ENCODE measurements at regions not wholly inside any gene's neighbourhood (a gene's known extent, or its start where the extent isn't known, plus 50 kb on each side); places are given as distances from the start of the nearest gene placed in this dataset.

DNA sequence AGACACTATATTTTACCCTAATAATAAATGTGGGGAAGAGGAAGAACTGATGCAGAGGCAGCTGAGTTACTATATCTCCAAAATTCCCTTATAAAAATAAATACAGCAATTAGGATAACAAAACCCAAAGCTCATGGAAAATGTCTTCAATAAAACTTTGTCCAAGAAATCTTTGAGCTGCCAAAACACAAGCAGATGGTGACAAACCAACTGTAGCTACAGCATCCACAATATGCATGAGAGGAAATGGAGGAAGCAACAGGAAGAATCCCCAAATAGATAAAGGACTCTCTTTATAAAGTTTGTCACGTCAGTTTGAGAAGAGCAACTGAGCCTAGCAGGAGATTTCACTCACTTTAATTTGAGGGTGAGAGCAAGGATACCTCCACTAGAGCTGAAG is 638.2 kb downstream of the IGSF11 start:
- TF ChIP-seq, protein P1, sequence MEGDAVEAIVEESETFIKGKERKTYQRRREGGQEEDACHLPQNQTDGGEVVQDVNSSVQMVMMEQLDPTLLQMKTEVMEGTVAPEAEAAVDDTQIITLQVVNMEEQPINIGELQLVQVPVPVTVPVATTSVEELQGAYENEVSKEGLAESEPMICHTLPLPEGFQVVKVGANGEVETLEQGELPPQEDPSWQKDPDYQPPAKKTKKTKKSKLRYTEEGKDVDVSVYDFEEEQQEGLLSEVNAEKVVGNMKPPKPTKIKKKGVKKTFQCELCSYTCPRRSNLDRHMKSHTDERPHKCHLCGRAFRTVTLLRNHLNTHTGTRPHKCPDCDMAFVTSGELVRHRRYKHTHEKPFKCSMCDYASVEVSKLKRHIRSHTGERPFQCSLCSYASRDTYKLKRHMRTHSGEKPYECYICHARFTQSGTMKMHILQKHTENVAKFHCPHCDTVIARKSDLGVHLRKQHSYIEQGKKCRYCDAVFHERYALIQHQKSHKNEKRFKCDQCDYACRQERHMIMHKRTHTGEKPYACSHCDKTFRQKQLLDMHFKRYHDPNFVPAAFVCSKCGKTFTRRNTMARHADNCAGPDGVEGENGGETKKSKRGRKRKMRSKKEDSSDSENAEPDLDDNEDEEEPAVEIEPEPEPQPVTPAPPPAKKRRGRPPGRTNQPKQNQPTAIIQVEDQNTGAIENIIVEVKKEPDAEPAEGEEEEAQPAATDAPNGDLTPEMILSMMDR (IDR thresholded peaks at IDR 0.05), result no peak
- TF ChIP-seq POLR2A (IDR thresholded peaks at IDR 0.05), result no peak

Data from lower leg skin (tissue), 3 donors.